ENCODE measurements at regions not wholly inside any gene's neighbourhood (a gene's known extent, or its start where the extent isn't known, plus 50 kb on each side); places are given as distances from the start of the nearest gene placed in this dataset.

GRCh38 chr14:37857774-37858266 lies 262.4 kb downstream of the TTC6 start:
- Histone ChIP-seq H3K27me3 (ENCODE audit: control insufficient read depth, insufficient read depth, low read length) (no peaks in the 10 kb centered on the region), H3K4me3 (ENCODE audit: low read depth, low read length) (no peak overlapping the region), H3K36me3 (ENCODE audit: control insufficient read depth, insufficient read depth, low read length) (no peaks in the 10 kb centered on the region)
- no peak for DNase-seq (ENCODE audit: low read depth)
- TF ChIP-seq CTCF (IDR thresholded peaks at IDR 0.05; ENCODE audit: insufficient read depth, low read length, poor library complexity, severe bottlenecking) = no peak

- no peaks in the 10 kb centered on the region for H3K36me3 ChIP-seq (ENCODE audit: control insufficient read depth, insufficient read depth, low read length)
- no peak for DNase-seq (ENCODE audit: low read depth)
- H3K27me3 ChIP-seq (ENCODE audit: control insufficient read depth, insufficient read depth, low read length) = no peaks in the 10 kb centered on the region
- no peak overlapping the region for H3K4me3 ChIP-seq (ENCODE audit: low read depth, low read length)
- TF ChIP-seq CTCF (IDR thresholded peaks at IDR 0.05; ENCODE audit: insufficient read depth, low read length, poor library complexity, severe bottlenecking) = no peak
These were observed 263.3 kb downstream of the TTC6 start for GRCh38 chr14:37858733-37859132.

GRCh38 chr14:37859177-37859576 lies 263.7 kb downstream of the TTC6 start:
- TF ChIP-seq CTCF (IDR thresholded peaks at IDR 0.05; ENCODE audit: insufficient read depth, low read length, poor library complexity, severe bottlenecking) = no peak
- no peaks in the 10 kb centered on the region for H3K36me3 ChIP-seq (ENCODE audit: control insufficient read depth, insufficient read depth, low read length)
- H3K27me3 ChIP-seq (ENCODE audit: control insufficient read depth, insufficient read depth, low read length) = no peaks in the 10 kb centered on the region
- H3K4me3 ChIP-seq (ENCODE audit: low read depth, low read length) = no peak overlapping the region
- no peak for DNase-seq (ENCODE audit: low read depth)

GRCh38 chr14:37862263-37862662 lies 266.8 kb downstream of the TTC6 start:
- Histone ChIP-seq H3K27me3 (ENCODE audit: control insufficient read depth, insufficient read depth, low read length) (no peaks in the 10 kb centered on the region), H3K36me3 (ENCODE audit: control insufficient read depth, insufficient read depth, low read length) (no peaks in the 10 kb centered on the region), H3K4me3 (ENCODE audit: low read depth, low read length) (no peak overlapping the region)
- no peak for DNase-seq (ENCODE audit: low read depth)
- TF ChIP-seq CTCF (IDR thresholded peaks at IDR 0.05; ENCODE audit: insufficient read depth, low read length, poor library complexity, severe bottlenecking) = no peak

GRCh38 chr14:37864128-37864527 lies 268.7 kb downstream of the TTC6 start:
- Histone ChIP-seq H3K4me3 (ENCODE audit: low read depth, low read length) (no peak overlapping the region), H3K36me3 (ENCODE audit: control insufficient read depth, insufficient read depth, low read length) (no peaks in the 10 kb centered on the region), H3K27me3 (ENCODE audit: control insufficient read depth, insufficient read depth, low read length) (no peaks in the 10 kb centered on the region)
- DNase-seq (ENCODE audit: low read depth) = no peak
- TF ChIP-seq CTCF (IDR thresholded peaks at IDR 0.05; ENCODE audit: insufficient read depth, low read length, poor library complexity, severe bottlenecking) = no peak

Data from kidney epithelial cell (primary cell).